ENCODE measurements at regions not wholly inside any gene's neighbourhood (a gene's known extent, or its start where the extent isn't known, plus 50 kb on each side); places are given as distances from the start of the nearest gene placed in this dataset.
"Not testable (repeated sequence)": the region's sequence is repeated elsewhere in the genome, so short reads cannot be mapped to it uniquely, and the experiment has no call there.

GRCh38 chr10:123221418-123221817 is 67.2 kb downstream of the BUB3 start:
- no peak overlapping the region for H3K4me3 Mint-ChIP-seq (ENCODE audit: low read depth)
- H3K9me3 Mint-ChIP-seq (ENCODE audit: low read depth) = peaks cover 3% of the 10 kb centered on the region
- TF ChIP-seq CTCF (IDR thresholded peaks at IDR 0.05; ENCODE audit: unreplicated experiment) = no peak
- no peaks in the 10 kb centered on the region for H3K36me3 Mint-ChIP-seq (ENCODE audit: insufficient read depth)
- H3K27me3 Mint-ChIP-seq = no peaks in the 10 kb centered on the region
- DNase-seq (ENCODE audit: low spot score, unreplicated experiment) = no peak
- H3K27ac Mint-ChIP-seq = no peak overlapping the region
- H3K4me1 Mint-ChIP-seq (ENCODE audit: low read depth) = no peaks in the 10 kb centered on the region

- H3K4me3 Mint-ChIP-seq (ENCODE audit: low read depth) = no peak overlapping the region
- no peak overlapping the region for H3K27ac Mint-ChIP-seq
- no peak for TF ChIP-seq CTCF (IDR thresholded peaks at IDR 0.05; ENCODE audit: unreplicated experiment)
- no peak for DNase-seq (ENCODE audit: low spot score, unreplicated experiment)
- H3K36me3 Mint-ChIP-seq (ENCODE audit: insufficient read depth) = no peaks in the 10 kb centered on the region
- H3K9me3 Mint-ChIP-seq (ENCODE audit: low read depth) = no peaks in the 10 kb centered on the region
- H3K4me1 Mint-ChIP-seq (ENCODE audit: low read depth) = no peaks in the 10 kb centered on the region
- H3K27me3 Mint-ChIP-seq = no peaks in the 10 kb centered on the region
These were observed 68.6 kb downstream of the BUB3 start for GRCh38 chr10:123222832-123223231.

- H3K27ac Mint-ChIP-seq = no peak overlapping the region
- peaks cover 2% of the 10 kb centered on the region for H3K4me1 Mint-ChIP-seq (ENCODE audit: low read depth)
- no peak for TF ChIP-seq CTCF (IDR thresholded peaks at IDR 0.05; ENCODE audit: unreplicated experiment)
- no peaks in the 10 kb centered on the region for H3K27me3 Mint-ChIP-seq
- H3K4me3 Mint-ChIP-seq (ENCODE audit: low read depth) = no peak overlapping the region
- no peak for DNase-seq (ENCODE audit: low spot score, unreplicated experiment)
- H3K36me3 Mint-ChIP-seq (ENCODE audit: insufficient read depth) = peaks cover 2% of the 10 kb centered on the region
- H3K9me3 Mint-ChIP-seq (ENCODE audit: low read depth) = peaks cover 4% of the 10 kb centered on the region
These were observed 73.5 kb downstream of the BUB3 start for GRCh38 chr10:123227706-123228105.

- Mint-ChIP-seq H3K4me3 (ENCODE audit: low read depth) (no peak overlapping the region), H3K27ac (no peak overlapping the region), H3K36me3 (ENCODE audit: insufficient read depth) (peaks cover 2% of the 10 kb centered on the region), H3K27me3 (no peaks in the 10 kb centered on the region), H3K9me3 (ENCODE audit: low read depth) (peaks cover 6% of the 10 kb centered on the region), H3K4me1 (ENCODE audit: low read depth) (peaks cover 2% of the 10 kb centered on the region)
- no peak for TF ChIP-seq CTCF (IDR thresholded peaks at IDR 0.05; ENCODE audit: unreplicated experiment)
- no peak for DNase-seq (ENCODE audit: low spot score, unreplicated experiment)
These were observed 75.9 kb downstream of the BUB3 start for GRCh38 chr10:123229927-123230630.

GRCh38 chr10:123232879-123233278 is 78.7 kb downstream of the BUB3 start:
- not testable (repeated sequence) for H3K4me1 Mint-ChIP-seq (ENCODE audit: low read depth); H3K27ac Mint-ChIP-seq; DNase-seq (ENCODE audit: low spot score, unreplicated experiment); H3K4me3 Mint-ChIP-seq (ENCODE audit: low read depth); H3K9me3 Mint-ChIP-seq (ENCODE audit: low read depth); H3K27me3 Mint-ChIP-seq; H3K36me3 Mint-ChIP-seq (ENCODE audit: insufficient read depth)

GRCh38 chr10:123235014-123235413 is 80.8 kb downstream of the BUB3 start:
- not testable (repeated sequence) for H3K4me1 Mint-ChIP-seq (ENCODE audit: low read depth); H3K27me3 Mint-ChIP-seq; H3K27ac Mint-ChIP-seq; DNase-seq (ENCODE audit: low spot score, unreplicated experiment); H3K9me3 Mint-ChIP-seq (ENCODE audit: low read depth); H3K36me3 Mint-ChIP-seq (ENCODE audit: insufficient read depth); H3K4me3 Mint-ChIP-seq (ENCODE audit: low read depth)

Data from progenitor cell of endocrine pancreas (in vitro differentiated cells).